Astrocyte of the hippocampus (primary cell): ENCODE measurements at regions not wholly inside any gene's neighbourhood (a gene's known extent, or its start where the extent isn't known, plus 50 kb on each side); places are given as distances from the start of the nearest gene placed in this dataset.
"Not testable (repeated sequence)": the region's sequence is repeated elsewhere in the genome, so short reads cannot be mapped to it uniquely, and the experiment has no call there.

ENCODE experiments used
- DNase-seq: peaks from one replicate; pipeline ENCODE4 v3.0.0; 2011; ENCODE audit warnings: low read depth, low spot score

- no peak for DNase-seq
Measured at GRCh38 chr4:103499094-103499493, 220.7 kb downstream of the TACR3 start.

- DNase-seq: peak; percentile 48
Measured at GRCh38 chr4:103498161-103499070, 221.4 kb downstream of the TACR3 start.

- peak; percentile 2 for DNase-seq
Measured at GRCh38 chr4:103497692-103498091, 222.1 kb downstream of the TACR3 start.

- no peak for DNase-seq
Measured at GRCh38 chr4:103496800-103497199, 223.0 kb downstream of the TACR3 start.

GRCh38 chr4:103493450-103494159, 226.2 kb downstream of the TACR3 start:
- DNase-seq: no peak

- DNase-seq: not testable (repeated sequence)
Measured at GRCh38 chr4:103485296-103485695, 234.5 kb downstream of the TACR3 start.

GRCh38 chr4:103484521-103484920, 235.3 kb downstream of the TACR3 start:
- DNase-seq: no peak

- DNase-seq: no peak
Measured at GRCh38 chr4:103482893-103483292, 236.9 kb downstream of the TACR3 start.

GRCh38 chr4:103482471-103482870, 237.3 kb downstream of the TACR3 start:
- DNase-seq: no peak

GRCh38 chr4:103478734-103479133, 241.1 kb downstream of the TACR3 start:
- no peak for DNase-seq

GRCh38 chr4:103478210-103478609, 241.6 kb downstream of the TACR3 start:
- no peak for DNase-seq

GRCh38 chr4:103457566-103457965, 259.4 kb upstream of the CENPE start:
- DNase-seq: no peak

- no peak for DNase-seq
Measured at GRCh38 chr4:103451341-103451740, 253.2 kb upstream of the CENPE start.

GRCh38 chr4:103450693-103451092, 252.6 kb upstream of the CENPE start:
- DNase-seq: no peak

GRCh38 chr4:103449296-103450023, 251.3 kb upstream of the CENPE start:
- no peak for DNase-seq

- no peak for DNase-seq
Measured at GRCh38 chr4:103445377-103445776, 247.2 kb upstream of the CENPE start.

GRCh38 chr4:103443324-103443723, 245.2 kb upstream of the CENPE start:
- DNase-seq: peak; percentile 23

GRCh38 chr4:103429283-103429682, 231.1 kb upstream of the CENPE start:
- no peak for DNase-seq

GRCh38 chr4:103425406-103425805, 227.3 kb upstream of the CENPE start:
- no peak for DNase-seq

- peak; percentile 9 for DNase-seq
Measured at GRCh38 chr4:103424853-103425252, 226.7 kb upstream of the CENPE start.

- no peak for DNase-seq
Measured at GRCh38 chr4:103423261-103423660, 225.1 kb upstream of the CENPE start.
